ENCODE measurements at regions not wholly inside any gene's neighbourhood (a gene's known extent, or its start where the extent isn't known, plus 50 kb on each side); places are given as distances from the start of the nearest gene placed in this dataset.

- H3K4me1 Mint-ChIP-seq = no peaks in the 10 kb centered on the region
- no peaks in the 10 kb centered on the region for H3K4me1 ChIP-seq (ENCODE audit: control insufficient read depth in 2 of 2, insufficient read depth in 2 of 2, low read length in 2 of 2)
- H3K79me2 ChIP-seq (ENCODE audit: control insufficient read depth, insufficient read depth, low read length) = no peaks in the 10 kb centered on the region
- no peaks in the 10 kb centered on the region for H4K20me1 ChIP-seq (ENCODE audit: control insufficient read depth, insufficient read depth, low read length, poor library complexity, severe bottlenecking)
- H3K27me3 Mint-ChIP-seq = no peaks in the 10 kb centered on the region
- H3K27me3 ChIP-seq (replicated peaks in 1 of 4; ENCODE audit: control extremely low read depth in 1 of 4, control insufficient read depth in 3 of 4, insufficient read depth in 4 of 4, low read length in 3 of 4) = no peaks in the 10 kb centered on the region
- no peak overlapping the region for H2AFZ ChIP-seq (ENCODE audit: insufficient read depth, low read depth, low read length, poor library complexity, severe bottlenecking)
- no peak overlapping the region for H3K27ac ChIP-seq (ENCODE audit: low read length in 2 of 2)
- H3K9me3 ChIP-seq (ENCODE audit: control extremely low read depth in 1 of 3, control insufficient read depth in 2 of 3, insufficient read depth in 1 of 3, low read length in 2 of 3) = no peaks in the 10 kb centered on the region
- intact Hi-C loops (cut with micrococcal nuclease) = no loop called here
- 100% methylated on average over 1 of the region's 3 CpGs for WGBS (ENCODE audit: insufficient coverage)
- no peaks in the 10 kb centered on the region for H3K36me3 ChIP-seq (replicated peaks in 1 of 2; ENCODE audit: control extremely low read depth in 1 of 2, control insufficient read depth in 1 of 2, extremely low read depth in 1 of 2, insufficient read depth in 2 of 2, low read length in 1 of 2)
- H3K9ac ChIP-seq (ENCODE audit: low read length) = no peak overlapping the region
- no peak overlapping the region for H3K4me3 Mint-ChIP-seq
- DNase-seq = no peak
- TF ChIP-seq CTCF (IDR thresholded peaks at IDR 0.05) (no peak), EZH2 (IDR thresholded peaks at IDR 0.05; ENCODE audit: borderline replicate concordance, insufficient read depth, low read depth, low read length, poor library complexity, severe bottlenecking) (no peak)
- H3K4me3 ChIP-seq (ENCODE audit: control extremely low read depth in 1 of 5, extremely low read depth in 1 of 5, insufficient read depth in 1 of 5, low read depth in 2 of 5, low read length in 4 of 5) = no peak overlapping the region
- no peaks in the 10 kb centered on the region for H3K9me3 Mint-ChIP-seq (ENCODE audit: insufficient read depth)
- H3K27ac Mint-ChIP-seq = no peak overlapping the region
- H3K4me2 ChIP-seq (replicated peaks; ENCODE audit: low read depth, low read length, poor library complexity, severe bottlenecking) = no peak overlapping the region
- no peak for ATAC-seq (ENCODE audit: low read depth)
- ChIA-PET CTCF (no interaction called here), POLR2A (no interaction called here)
Measured at GRCh38 chr4:157509341-157509740, 288.8 kb downstream of the GRIA2 start.

GRCh38 chr4:157502656-157503055 lies 282.1 kb downstream of the GRIA2 start:
- no peaks in the 10 kb centered on the region for H3K79me2 ChIP-seq (ENCODE audit: control insufficient read depth, insufficient read depth, low read length)
- H3K27me3 ChIP-seq (replicated peaks in 1 of 4; ENCODE audit: control extremely low read depth in 1 of 4, control insufficient read depth in 3 of 4, insufficient read depth in 4 of 4, low read length in 3 of 4) = no peaks in the 10 kb centered on the region
- H4K20me1 ChIP-seq (ENCODE audit: control insufficient read depth, insufficient read depth, low read length, poor library complexity, severe bottlenecking) = no peaks in the 10 kb centered on the region
- no peaks in the 10 kb centered on the region for H3K4me1 ChIP-seq (ENCODE audit: control insufficient read depth in 2 of 2, insufficient read depth in 2 of 2, low read length in 2 of 2)
- no peak overlapping the region for H3K27ac ChIP-seq (ENCODE audit: low read length in 2 of 2)
- TF ChIP-seq EZH2 (IDR thresholded peaks at IDR 0.05; ENCODE audit: borderline replicate concordance, insufficient read depth, low read depth, low read length, poor library complexity, severe bottlenecking) = no peak
- no peaks in the 10 kb centered on the region for H3K36me3 ChIP-seq (replicated peaks in 1 of 2; ENCODE audit: control extremely low read depth in 1 of 2, control insufficient read depth in 1 of 2, extremely low read depth in 1 of 2, insufficient read depth in 2 of 2, low read length in 1 of 2)
- no peaks in the 10 kb centered on the region for H3K9me3 Mint-ChIP-seq (ENCODE audit: insufficient read depth)
- no peak overlapping the region for H2AFZ ChIP-seq (ENCODE audit: insufficient read depth, low read depth, low read length, poor library complexity, severe bottlenecking)
- H3K4me2 ChIP-seq (replicated peaks; ENCODE audit: low read depth, low read length, poor library complexity, severe bottlenecking) = no peak overlapping the region
- ChIA-PET CTCF (no interaction called here), POLR2A (no interaction called here)
- H3K9me3 ChIP-seq (ENCODE audit: control extremely low read depth in 1 of 3, control insufficient read depth in 2 of 3, insufficient read depth in 1 of 3, low read length in 2 of 3) = no peaks in the 10 kb centered on the region
- no peak overlapping the region for H3K9ac ChIP-seq (ENCODE audit: low read length)
- H3K4me3 ChIP-seq (ENCODE audit: control extremely low read depth in 1 of 5, extremely low read depth in 1 of 5, insufficient read depth in 1 of 5, low read depth in 2 of 5, low read length in 4 of 5) = no peak overlapping the region
- WGBS (ENCODE audit: insufficient coverage) = no CpG with 5 or more reads among the region's 2 CpGs
- ATAC-seq (ENCODE audit: low read depth) (no peak), DNase-seq (no peak)
- intact Hi-C loops (cut with micrococcal nuclease) = no loop called here
- H3K4me1 Mint-ChIP-seq = no peaks in the 10 kb centered on the region
- H3K27me3 Mint-ChIP-seq = no peaks in the 10 kb centered on the region
- H3K4me3 Mint-ChIP-seq = no peak overlapping the region
- H3K27ac Mint-ChIP-seq = no peak overlapping the region

Data from B cell (primary cell).